ENCODE measurements at regions not wholly inside any gene's neighbourhood (a gene's known extent, or its start where the extent isn't known, plus 50 kb on each side); places are given as distances from the start of the nearest gene placed in this dataset.

- ChIA-PET POLR2A (no interaction called here), CTCF (no interaction called here)
- H3K9me3 ChIP-seq (ENCODE audit: control insufficient read depth, insufficient read depth, low read depth, low read length) = no peaks in the 10 kb centered on the region
- H3K36me3 ChIP-seq (ENCODE audit: control insufficient read depth in 2 of 2, insufficient read depth in 1 of 2, low read length in 2 of 2) = no peaks in the 10 kb centered on the region
- H3K27ac ChIP-seq (ENCODE audit: extremely low read depth, low read depth, low read length) = no peak overlapping the region
- no peaks in the 10 kb centered on the region for H3K4me1 ChIP-seq (ENCODE audit: control insufficient read depth, insufficient read depth, low read length)
- no peak overlapping the region for H3K4me3 ChIP-seq (ENCODE audit: low read depth, low read length)
- TF ChIP-seq ZNF707 (tag by site-specific recombination; IDR thresholded peaks at IDR 0.05) (no peak), BCL6B (tag by site-specific recombination; IDR thresholded peaks at IDR 0.05) (no peak), ZNF114 (tag by site-specific recombination; IDR thresholded peaks at IDR 0.05) (no peak), SP7 (tag by site-specific recombination; IDR thresholded peaks at IDR 0.05) (no peak), SP3 (tag by site-specific recombination; IDR thresholded peaks at IDR 0.05) (no peak), ZNF677 (tag by site-specific recombination; IDR thresholded peaks at IDR 0.05) (no peak), ZNF148 (tag by site-specific recombination; IDR thresholded peaks at IDR 0.05; ENCODE audit: borderline replicate concordance) (no peak), ZNF473 (tag by site-specific recombination; IDR thresholded peaks at IDR 0.05) (no peak)
- TF ChIP-seq, protein P1, sequence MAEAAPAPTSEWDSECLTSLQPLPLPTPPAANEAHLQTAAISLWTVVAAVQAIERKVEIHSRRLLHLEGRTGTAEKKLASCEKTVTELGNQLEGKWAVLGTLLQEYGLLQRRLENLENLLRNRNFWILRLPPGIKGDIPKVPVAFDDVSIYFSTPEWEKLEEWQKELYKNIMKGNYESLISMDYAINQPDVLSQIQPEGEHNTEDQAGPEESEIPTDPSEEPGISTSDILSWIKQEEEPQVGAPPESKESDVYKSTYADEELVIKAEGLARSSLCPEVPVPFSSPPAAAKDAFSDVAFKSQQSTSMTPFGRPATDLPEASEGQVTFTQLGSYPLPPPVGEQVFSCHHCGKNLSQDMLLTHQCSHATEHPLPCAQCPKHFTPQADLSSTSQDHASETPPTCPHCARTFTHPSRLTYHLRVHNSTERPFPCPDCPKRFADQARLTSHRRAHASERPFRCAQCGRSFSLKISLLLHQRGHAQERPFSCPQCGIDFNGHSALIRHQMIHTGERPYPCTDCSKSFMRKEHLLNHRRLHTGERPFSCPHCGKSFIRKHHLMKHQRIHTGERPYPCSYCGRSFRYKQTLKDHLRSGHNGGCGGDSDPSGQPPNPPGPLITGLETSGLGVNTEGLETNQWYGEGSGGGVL (tag by site-specific recombination; IDR thresholded peaks at IDR 0.05) = no peak
- TF ChIP-seq, protein P2, sequence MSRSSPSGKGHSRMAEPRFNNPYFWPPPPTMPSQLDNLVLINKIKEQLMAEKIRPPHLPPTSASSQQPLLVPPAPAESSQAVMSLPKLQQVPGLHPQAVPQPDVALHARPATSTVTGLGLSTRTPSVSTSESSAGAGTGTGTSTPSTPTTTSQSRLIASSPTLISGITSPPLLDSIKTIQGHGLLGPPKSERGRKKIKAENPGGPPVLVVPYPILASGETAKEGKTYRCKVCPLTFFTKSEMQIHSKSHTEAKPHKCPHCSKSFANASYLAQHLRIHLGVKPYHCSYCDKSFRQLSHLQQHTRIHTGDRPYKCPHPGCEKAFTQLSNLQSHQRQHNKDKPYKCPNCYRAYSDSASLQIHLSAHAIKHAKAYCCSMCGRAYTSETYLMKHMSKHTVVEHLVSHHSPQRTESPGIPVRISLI (tag by site-specific recombination; IDR thresholded peaks at IDR 0.05) = no peak
These were observed 119.7 kb upstream of the DLG1 start for GRCh38 chr3:197417911-197418618.

- no peaks in the 10 kb centered on the region for H3K4me1 ChIP-seq (ENCODE audit: control insufficient read depth, insufficient read depth, low read length)
- POLR2A ChIA-PET = no interaction called here
- H3K36me3 ChIP-seq (ENCODE audit: control insufficient read depth in 2 of 2, insufficient read depth in 1 of 2, low read length in 2 of 2) = no peaks in the 10 kb centered on the region
- H3K9me3 ChIP-seq (ENCODE audit: control insufficient read depth, insufficient read depth, low read depth, low read length) = no peaks in the 10 kb centered on the region
- H3K4me3 ChIP-seq (ENCODE audit: low read depth, low read length) = no peak overlapping the region
- CTCF ChIA-PET = no interaction called here
- H3K27ac ChIP-seq (ENCODE audit: extremely low read depth, low read depth, low read length) = no peak overlapping the region
- TF ChIP-seq ZNF610 (tag by site-specific recombination; IDR thresholded peaks at IDR 0.05; ENCODE audit: borderline replicate concordance) = no peak
- TF ChIP-seq ZFP3 (tag by site-specific recombination; IDR thresholded peaks at IDR 0.05; ENCODE audit: low read depth) = no peak
- TF ChIP-seq, protein P3, sequence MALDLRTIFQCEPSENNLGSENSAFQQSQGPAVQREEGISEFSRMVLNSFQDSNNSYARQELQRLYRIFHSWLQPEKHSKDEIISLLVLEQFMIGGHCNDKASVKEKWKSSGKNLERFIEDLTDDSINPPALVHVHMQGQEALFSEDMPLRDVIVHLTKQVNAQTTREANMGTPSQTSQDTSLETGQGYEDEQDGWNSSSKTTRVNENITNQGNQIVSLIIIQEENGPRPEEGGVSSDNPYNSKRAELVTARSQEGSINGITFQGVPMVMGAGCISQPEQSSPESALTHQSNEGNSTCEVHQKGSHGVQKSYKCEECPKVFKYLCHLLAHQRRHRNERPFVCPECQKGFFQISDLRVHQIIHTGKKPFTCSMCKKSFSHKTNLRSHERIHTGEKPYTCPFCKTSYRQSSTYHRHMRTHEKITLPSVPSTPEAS (tag by site-specific recombination; IDR thresholded peaks at IDR 0.05) = no peak
- TF ChIP-seq ZNF280D (tag by site-specific recombination; IDR thresholded peaks at IDR 0.05) = no peak
- TF ChIP-seq RBAK (tag by site-specific recombination; IDR thresholded peaks at IDR 0.05) = no peak
- TF ChIP-seq, protein P4, sequence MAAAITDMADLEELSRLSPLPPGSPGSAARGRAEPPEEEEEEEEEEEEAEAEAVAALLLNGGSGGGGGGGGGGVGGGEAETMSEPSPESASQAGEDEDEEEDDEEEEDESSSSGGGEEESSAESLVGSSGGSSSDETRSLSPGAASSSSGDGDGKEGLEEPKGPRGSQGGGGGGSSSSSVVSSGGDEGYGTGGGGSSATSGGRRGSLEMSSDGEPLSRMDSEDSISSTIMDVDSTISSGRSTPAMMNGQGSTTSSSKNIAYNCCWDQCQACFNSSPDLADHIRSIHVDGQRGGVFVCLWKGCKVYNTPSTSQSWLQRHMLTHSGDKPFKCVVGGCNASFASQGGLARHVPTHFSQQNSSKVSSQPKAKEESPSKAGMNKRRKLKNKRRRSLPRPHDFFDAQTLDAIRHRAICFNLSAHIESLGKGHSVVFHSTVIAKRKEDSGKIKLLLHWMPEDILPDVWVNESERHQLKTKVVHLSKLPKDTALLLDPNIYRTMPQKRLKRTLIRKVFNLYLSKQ (tag by site-specific recombination; IDR thresholded peaks at IDR 0.05; ENCODE audit: borderline replicate concordance) = no peak
- no peak for TF ChIP-seq ZNF670 (tag by site-specific recombination; IDR thresholded peaks at IDR 0.05; ENCODE audit: low read depth)
- TF ChIP-seq GLI4 (tag by site-specific recombination; IDR thresholded peaks at IDR 0.05) = no peak
These were observed 119.0 kb upstream of the DLG1 start for GRCh38 chr3:197417441-197417840.
